ENCODE measurements at regions not wholly inside any gene's neighbourhood (a gene's known extent, or its start where the extent isn't known, plus 50 kb on each side); places are given as distances from the start of the nearest gene placed in this dataset.
A peak's percentile ranks its signal among the peaks of the same experiment; 100 is the strongest.

- Histone ChIP-seq H3K9me3 (ENCODE audit: control insufficient read depth, insufficient read depth, low read depth, low read length) (no peaks in the 10 kb centered on the region), H2AFZ (ENCODE audit: low read length) (no peak overlapping the region), H3K36me3 (ENCODE audit: control insufficient read depth, insufficient read depth, low read length) (no peaks in the 10 kb centered on the region), H3K27me3 (ENCODE audit: control insufficient read depth, insufficient read depth, low read length) (no peaks in the 10 kb centered on the region), H3K79me2 (ENCODE audit: control insufficient read depth, insufficient read depth, low read length) (no peaks in the 10 kb centered on the region), H4K20me1 (ENCODE audit: control insufficient read depth, extremely low read depth, insufficient read depth, low read length) (no peaks in the 10 kb centered on the region), H3K4me3 (replicated peaks in 1 of 4; ENCODE audit: control extremely low read depth in 1 of 4, insufficient read depth in 1 of 4, low read depth in 3 of 4, low read length in 4 of 4) (no peak overlapping the region), H3K4me2 (ENCODE audit: extremely low read depth, insufficient read depth, low read length) (no peak overlapping the region), H3K27ac (ENCODE audit: insufficient read depth, low read length) (no peak overlapping the region), H3K9ac (ENCODE audit: insufficient read depth, low read length) (no peak overlapping the region), H3K4me1 (ENCODE audit: control insufficient read depth, extremely low read depth, insufficient read depth, low read length) (no peaks in the 10 kb centered on the region)
- peak in 1 of 2 donors; percentile 3 for DNase-seq (ENCODE audit: low read depth in 2 of 2)
- no peak for TF ChIP-seq EZH2 (IDR thresholded peaks at IDR 0.05; ENCODE audit: low read length, missing control alignments)
These were observed 113.4 kb upstream of the TMEM47 start for GRCh38 chrX:34770511-34770910.

GRCh38 chrX:34778916-34779315 is 121.8 kb upstream of the TMEM47 start:
- no peak overlapping the region for H3K4me2 ChIP-seq (ENCODE audit: extremely low read depth, insufficient read depth, low read length)
- H2AFZ ChIP-seq (ENCODE audit: low read length): no peak overlapping the region

GRCh38 chrX:34790026-34790425 is 132.9 kb upstream of the TMEM47 start:
- no peaks in the 10 kb centered on the region for H3K4me1 ChIP-seq (ENCODE audit: control insufficient read depth, extremely low read depth, insufficient read depth, low read length)
- no peaks in the 10 kb centered on the region for H3K27me3 ChIP-seq (ENCODE audit: control insufficient read depth, insufficient read depth, low read length)
- H3K4me3 ChIP-seq (replicated peaks in 1 of 4; ENCODE audit: control extremely low read depth in 1 of 4, insufficient read depth in 1 of 4, low read depth in 3 of 4, low read length in 4 of 4): no peak overlapping the region
- H4K20me1 ChIP-seq (ENCODE audit: control insufficient read depth, extremely low read depth, insufficient read depth, low read length): no peaks in the 10 kb centered on the region
- no peaks in the 10 kb centered on the region for H3K9me3 ChIP-seq (ENCODE audit: control insufficient read depth, insufficient read depth, low read depth, low read length)
- no peak overlapping the region for H3K27ac ChIP-seq (ENCODE audit: insufficient read depth, low read length)
- no peaks in the 10 kb centered on the region for H3K79me2 ChIP-seq (ENCODE audit: control insufficient read depth, insufficient read depth, low read length)
- TF ChIP-seq CTCF (conservative IDR thresholded peaks at IDR 0.05 in 1 of 2, IDR thresholded peaks at IDR 0.05 in 1 of 2; ENCODE audit: low read depth in 1 of 2, low read length in 2 of 2): no peak
- no peak for TF ChIP-seq EZH2 (IDR thresholded peaks at IDR 0.05; ENCODE audit: low read length, missing control alignments)
- H2AFZ ChIP-seq (ENCODE audit: low read length): no peak overlapping the region
- H3K4me2 ChIP-seq (ENCODE audit: extremely low read depth, insufficient read depth, low read length): no peak overlapping the region
- no peak overlapping the region for H3K9ac ChIP-seq (ENCODE audit: insufficient read depth, low read length)
- no peak for DNase-seq (ENCODE audit: low read depth in 2 of 2)
- no peaks in the 10 kb centered on the region for H3K36me3 ChIP-seq (ENCODE audit: control insufficient read depth, insufficient read depth, low read length)

More at GRCh38 chrX:34778916-34779315, 121.8 kb upstream of the TMEM47 start:
- H3K79me2 ChIP-seq (ENCODE audit: control insufficient read depth, insufficient read depth, low read length): no peaks in the 10 kb centered on the region
- H3K9me3 ChIP-seq (ENCODE audit: control insufficient read depth, insufficient read depth, low read depth, low read length): no peaks in the 10 kb centered on the region
- H3K27ac ChIP-seq (ENCODE audit: insufficient read depth, low read length): peak overlapping the region; percentile 58
- H3K36me3 ChIP-seq (ENCODE audit: control insufficient read depth, insufficient read depth, low read length): no peaks in the 10 kb centered on the region
- no peak overlapping the region for H3K9ac ChIP-seq (ENCODE audit: insufficient read depth, low read length)
- peaks cover 4% of the 10 kb centered on the region for H3K4me1 ChIP-seq (ENCODE audit: control insufficient read depth, extremely low read depth, insufficient read depth, low read length)
- H4K20me1 ChIP-seq (ENCODE audit: control insufficient read depth, extremely low read depth, insufficient read depth, low read length): no peaks in the 10 kb centered on the region
- TF ChIP-seq EZH2 (IDR thresholded peaks at IDR 0.05; ENCODE audit: low read length, missing control alignments) (no peak), CTCF (conservative IDR thresholded peaks at IDR 0.05 in 1 of 2, IDR thresholded peaks at IDR 0.05 in 1 of 2; ENCODE audit: low read depth in 1 of 2, low read length in 2 of 2) (no peak)
- DNase-seq (ENCODE audit: low read depth in 2 of 2): peak; percentile 61 to 82
- H3K4me3 ChIP-seq (replicated peaks in 1 of 4; ENCODE audit: control extremely low read depth in 1 of 4, insufficient read depth in 1 of 4, low read depth in 3 of 4, low read length in 4 of 4): no peak overlapping the region
- no peaks in the 10 kb centered on the region for H3K27me3 ChIP-seq (ENCODE audit: control insufficient read depth, insufficient read depth, low read length)
